Hepatocyte (in vitro differentiated cells): ENCODE measurements at regions not wholly inside any gene's neighbourhood (a gene's known extent, or its start where the extent isn't known, plus 50 kb on each side); places are given as distances from the start of the nearest gene placed in this dataset.
A peak's percentile ranks its signal among the peaks of the same experiment; 100 is the strongest.

Source experiments
- DNase-seq: peaks from one replicate; pipeline ENCODE4 v3.0.0-alpha.2; 2016; ENCODE audit warnings: low spot score
- H2AFZ ChIP-seq: fragments of 200-600 bp; sonication (generic); 2 replicates; pipeline ENCODE4 v1.6.0; 2016; ENCODE audit warnings: antibody characterized with exemption, mild to moderate bottlenecking
- H3K27ac ChIP-seq: fragments of 200-600 bp; sonication (generic); 2 replicates; pipeline ENCODE4 v1.5.1; 2016; ENCODE audit warnings: mild to moderate bottlenecking
- H3K27me3 ChIP-seq: fragments of 200-600 bp; sonication (generic); 2 replicates; pipeline ENCODE4 v1.6.1; 2016
- H3K36me3 ChIP-seq: fragments of 200-600 bp; sonication (generic); replicated peaks from 2 replicates; pipeline ENCODE4 v1.5.1; 2016; ENCODE audit warnings: low read depth; ENCODE audit not compliant: insufficient read depth
- H3K4me1 ChIP-seq: fragments of 200-600 bp; sonication (generic); 2 replicates; pipeline ENCODE4 v1.5.1; 2016; ENCODE audit warnings: mild to moderate bottlenecking, moderate library complexity; ENCODE audit not compliant: insufficient read depth
- H3K4me2 ChIP-seq: fragments of 200-600 bp; sonication (generic); 2 replicates; pipeline ENCODE4 v1.6.0; 2016
- H3K4me3 ChIP-seq: fragments of 200-600 bp; sonication (generic); 2 replicates; pipeline ENCODE4 v1.5.1; 2016; ENCODE audit warnings: mild to moderate bottlenecking
- H3K79me2 ChIP-seq: fragments of 200-600 bp; sonication (generic); 2 replicates; pipeline ENCODE4 v1.6.0; 2017; ENCODE audit warnings: mild to moderate bottlenecking
- H3K9me2 ChIP-seq: fragments of 200-600 bp; sonication (generic); replicated peaks from 2 replicates; pipeline ENCODE4 v1.6.0; 2017; ENCODE audit warnings: mild to moderate bottlenecking; ENCODE audit not compliant: insufficient read depth
- H3K9me3 ChIP-seq: fragments of 200-600 bp; sonication (generic); 2 replicates; pipeline ENCODE4 v1.5.1; 2016; ENCODE audit warnings: low read depth, mild to moderate bottlenecking
- H4K20me1 ChIP-seq: fragments of 200-600 bp; sonication (generic); 2 replicates; pipeline ENCODE4 v1.6.0; 2016; ENCODE audit warnings: mild to moderate bottlenecking; ENCODE audit not compliant: insufficient read depth, poor library complexity, severe bottlenecking
- EZH2 ChIP-seq: fragments of 200-600 bp; sonication (generic); IDR thresholded peaks from 2 replicates; pipeline ENCODE4 v1.6.1; 2016; ENCODE audit warnings: antibody characterized with exemption, mild to moderate bottlenecking, borderline replicate concordance
- EZH2phosphoT487 ChIP-seq: fragments of 200-600 bp; sonication (generic); IDR thresholded peaks from one replicate; pipeline ENCODE4 v1.6.1; 2018; ENCODE audit warnings: antibody characterized with exemption, mild to moderate bottlenecking, low read depth, moderate library complexity; ENCODE audit not compliant: unreplicated experiment, severe bottlenecking
- WGBS: methylation state at CpG from one replicate; pipeline ENCODE4 v1.1.6; 2016; ENCODE audit warnings: low lambda C conversion rate; ENCODE audit errors: missing lambda C conversion rate; 5-methylcytosine and 5-hydroxymethylcytosine counted together
- TF ChIP-seq, protein P1 (sequence below): fragments of 200-600 bp; sonication (generic); IDR thresholded peaks from 2 replicates; pipeline ENCODE4 v1.5.1; 2016; ENCODE audit warnings: antibody characterized with exemption, mild to moderate bottlenecking; ENCODE audit not compliant: poor library complexity

DNA sequence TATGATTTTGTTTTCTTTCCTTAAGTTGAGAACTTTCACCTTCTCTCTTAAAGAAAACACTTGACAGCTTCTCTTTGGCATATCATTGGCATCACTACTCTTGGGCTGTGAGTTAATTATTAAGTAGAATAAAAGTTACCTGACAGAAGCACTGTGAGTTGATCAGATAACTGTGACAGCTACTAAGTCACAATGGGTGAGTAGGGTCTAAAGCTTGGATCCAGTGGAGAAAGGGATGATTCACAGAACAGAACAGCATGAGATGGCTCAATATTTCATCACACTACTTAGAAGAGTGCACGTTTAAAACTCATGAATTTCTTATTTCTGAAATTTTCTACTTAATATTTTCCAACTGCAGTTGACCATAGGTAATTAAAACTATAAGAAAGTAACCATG, 268.5 kb upstream of the NMUR2 start:
- no peaks in the 10 kb centered on the region for H3K27me3 ChIP-seq
- H3K36me3 ChIP-seq = no peaks in the 10 kb centered on the region
- H2AFZ ChIP-seq = no peak overlapping the region
- DNase-seq = peak; percentile 7
- TF ChIP-seq, protein P1, sequence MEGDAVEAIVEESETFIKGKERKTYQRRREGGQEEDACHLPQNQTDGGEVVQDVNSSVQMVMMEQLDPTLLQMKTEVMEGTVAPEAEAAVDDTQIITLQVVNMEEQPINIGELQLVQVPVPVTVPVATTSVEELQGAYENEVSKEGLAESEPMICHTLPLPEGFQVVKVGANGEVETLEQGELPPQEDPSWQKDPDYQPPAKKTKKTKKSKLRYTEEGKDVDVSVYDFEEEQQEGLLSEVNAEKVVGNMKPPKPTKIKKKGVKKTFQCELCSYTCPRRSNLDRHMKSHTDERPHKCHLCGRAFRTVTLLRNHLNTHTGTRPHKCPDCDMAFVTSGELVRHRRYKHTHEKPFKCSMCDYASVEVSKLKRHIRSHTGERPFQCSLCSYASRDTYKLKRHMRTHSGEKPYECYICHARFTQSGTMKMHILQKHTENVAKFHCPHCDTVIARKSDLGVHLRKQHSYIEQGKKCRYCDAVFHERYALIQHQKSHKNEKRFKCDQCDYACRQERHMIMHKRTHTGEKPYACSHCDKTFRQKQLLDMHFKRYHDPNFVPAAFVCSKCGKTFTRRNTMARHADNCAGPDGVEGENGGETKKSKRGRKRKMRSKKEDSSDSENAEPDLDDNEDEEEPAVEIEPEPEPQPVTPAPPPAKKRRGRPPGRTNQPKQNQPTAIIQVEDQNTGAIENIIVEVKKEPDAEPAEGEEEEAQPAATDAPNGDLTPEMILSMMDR = no peak
- no peak for TF ChIP-seq EZH2
- TF ChIP-seq EZH2phosphoT487 = no peak
- no peak overlapping the region for H3K27ac ChIP-seq
- H3K9me3 ChIP-seq = no peaks in the 10 kb centered on the region
- H4K20me1 ChIP-seq = no peaks in the 10 kb centered on the region
- 67% methylated on average over 1 of the region's 1 CpG for WGBS
- no peaks in the 10 kb centered on the region for H3K4me1 ChIP-seq
- no peak overlapping the region for H3K4me2 ChIP-seq
- no peaks in the 10 kb centered on the region for H3K9me2 ChIP-seq
- H3K4me3 ChIP-seq = no peak overlapping the region
- H3K79me2 ChIP-seq = no peaks in the 10 kb centered on the region

DNA sequence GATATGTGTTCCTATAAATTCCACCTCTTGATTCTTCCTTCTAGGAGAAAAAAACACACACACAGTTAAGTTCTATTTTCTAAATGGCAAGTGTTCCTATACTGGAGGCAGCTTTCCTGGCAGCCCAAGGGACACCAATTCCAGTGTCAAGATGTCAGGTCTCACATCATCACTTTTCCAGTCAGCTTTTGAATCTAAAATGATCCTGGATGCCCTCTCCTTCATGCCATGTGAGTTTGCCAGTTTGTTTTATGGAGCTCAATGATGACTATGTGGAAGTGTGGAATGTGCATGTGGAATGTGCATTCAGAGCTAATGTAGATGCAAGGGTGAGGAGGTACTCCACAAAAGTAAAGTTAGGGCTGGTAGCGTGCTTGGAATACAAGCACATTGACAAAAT, 269.3 kb upstream of the NMUR2 start:
- no peak for DNase-seq
- no peaks in the 10 kb centered on the region for H3K79me2 ChIP-seq
- H3K4me3 ChIP-seq = no peak overlapping the region
- no peaks in the 10 kb centered on the region for H4K20me1 ChIP-seq
- no peak overlapping the region for H3K4me2 ChIP-seq
- H3K9me3 ChIP-seq = no peaks in the 10 kb centered on the region
- no peak overlapping the region for H2AFZ ChIP-seq
- no peak overlapping the region for H3K27ac ChIP-seq
- TF ChIP-seq, protein P1 = no peak
- TF ChIP-seq EZH2phosphoT487 (no peak), EZH2 (no peak)
- no peaks in the 10 kb centered on the region for H3K27me3 ChIP-seq
- no peaks in the 10 kb centered on the region for H3K36me3 ChIP-seq
- 93% methylated on average over 1 of the region's 1 CpG for WGBS
- H3K4me1 ChIP-seq = no peaks in the 10 kb centered on the region
- no peaks in the 10 kb centered on the region for H3K9me2 ChIP-seq

DNA sequence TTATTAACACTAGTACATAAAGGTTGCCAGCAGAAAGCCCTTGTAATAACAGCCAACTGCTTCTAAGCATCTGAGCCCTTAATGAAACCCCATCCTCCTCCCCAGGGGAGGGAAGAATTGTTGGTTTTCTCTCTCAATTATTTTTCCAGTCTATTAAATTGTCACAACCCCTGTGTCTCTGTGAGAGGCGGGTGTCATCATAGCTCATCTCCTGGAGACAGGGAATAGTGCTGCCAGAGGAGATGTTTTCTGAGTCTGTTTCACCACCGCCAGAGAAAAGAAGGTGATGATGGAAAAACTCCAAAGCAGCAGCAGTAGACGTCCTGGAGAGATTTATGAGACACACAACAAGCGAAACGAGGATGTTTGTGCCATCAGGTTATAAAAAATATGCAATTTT, 271.1 kb upstream of the NMUR2 start:
- Histone ChIP-seq H3K27me3 (no peaks in the 10 kb centered on the region), H3K36me3 (no peaks in the 10 kb centered on the region), H3K4me1 (no peaks in the 10 kb centered on the region), H4K20me1 (no peaks in the 10 kb centered on the region), H3K9me2 (no peaks in the 10 kb centered on the region), H3K27ac (no peak overlapping the region), H3K4me2 (no peak overlapping the region), H2AFZ (no peak overlapping the region), H3K79me2 (no peaks in the 10 kb centered on the region), H3K9me3 (no peaks in the 10 kb centered on the region), H3K4me3 (no peak overlapping the region)
- 49% methylated on average over 5 of the region's 5 CpGs for WGBS
- TF ChIP-seq EZH2 (no peak), EZH2phosphoT487 (no peak)
- TF ChIP-seq, protein P1 = no peak
- no peak for DNase-seq

DNA sequence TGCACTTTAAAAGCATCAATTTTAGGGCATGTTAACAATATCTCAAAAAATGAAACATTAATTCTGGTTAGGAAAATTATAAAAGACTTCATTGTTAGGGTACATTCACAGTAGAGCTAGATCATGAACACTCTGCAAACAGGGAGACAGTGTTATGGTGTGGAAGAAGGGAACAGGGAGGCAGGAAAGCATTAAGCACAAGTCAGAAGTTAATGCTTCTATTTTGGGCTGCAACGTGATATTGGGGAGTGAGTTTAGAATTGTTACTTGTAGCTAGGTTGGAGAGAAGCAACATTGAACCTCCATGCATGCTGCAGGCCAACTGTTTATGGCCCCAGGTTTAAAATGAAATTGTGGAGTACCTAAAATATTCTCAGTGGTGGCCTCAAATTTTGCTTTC, 278.1 kb upstream of the NMUR2 start:
- WGBS = 83% methylated on average over 1 of the region's 1 CpG
- Histone ChIP-seq H3K9me2 (no peaks in the 10 kb centered on the region), H3K4me1 (no peaks in the 10 kb centered on the region), H3K27ac (no peak overlapping the region), H4K20me1 (no peaks in the 10 kb centered on the region), H2AFZ (no peak overlapping the region), H3K9me3 (no peaks in the 10 kb centered on the region), H3K27me3 (no peaks in the 10 kb centered on the region), H3K36me3 (no peaks in the 10 kb centered on the region), H3K4me2 (no peak overlapping the region), H3K4me3 (no peak overlapping the region), H3K79me2 (no peaks in the 10 kb centered on the region)
- DNase-seq = no peak
- TF ChIP-seq, protein P1 = no peak
- TF ChIP-seq EZH2 (no peak), EZH2phosphoT487 (no peak)
